ENCODE measurements at regions not wholly inside any gene's neighbourhood (a gene's known extent, or its start where the extent isn't known, plus 50 kb on each side); places are given as distances from the start of the nearest gene placed in this dataset.

DNA sequence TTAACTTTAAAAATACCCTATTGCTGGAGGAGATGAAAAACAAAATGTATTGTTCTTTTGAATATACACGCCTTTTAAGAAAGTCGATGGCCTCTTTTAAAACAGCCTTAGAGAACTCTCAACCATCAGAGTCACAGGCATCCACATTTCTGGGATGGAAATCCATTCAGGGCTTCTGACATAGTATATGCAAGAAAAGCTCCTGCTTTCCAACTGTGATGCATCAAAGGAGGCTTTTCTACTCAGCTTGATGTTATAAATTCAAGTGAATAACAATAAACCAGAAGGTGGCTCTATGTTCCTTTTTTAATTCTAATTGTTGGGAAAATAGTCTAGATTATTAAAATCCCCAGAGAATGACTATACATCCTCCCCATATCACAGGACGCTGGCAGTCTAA, 398.8 kb upstream of the CXADR start:
- TF ChIP-seq, protein P1, sequence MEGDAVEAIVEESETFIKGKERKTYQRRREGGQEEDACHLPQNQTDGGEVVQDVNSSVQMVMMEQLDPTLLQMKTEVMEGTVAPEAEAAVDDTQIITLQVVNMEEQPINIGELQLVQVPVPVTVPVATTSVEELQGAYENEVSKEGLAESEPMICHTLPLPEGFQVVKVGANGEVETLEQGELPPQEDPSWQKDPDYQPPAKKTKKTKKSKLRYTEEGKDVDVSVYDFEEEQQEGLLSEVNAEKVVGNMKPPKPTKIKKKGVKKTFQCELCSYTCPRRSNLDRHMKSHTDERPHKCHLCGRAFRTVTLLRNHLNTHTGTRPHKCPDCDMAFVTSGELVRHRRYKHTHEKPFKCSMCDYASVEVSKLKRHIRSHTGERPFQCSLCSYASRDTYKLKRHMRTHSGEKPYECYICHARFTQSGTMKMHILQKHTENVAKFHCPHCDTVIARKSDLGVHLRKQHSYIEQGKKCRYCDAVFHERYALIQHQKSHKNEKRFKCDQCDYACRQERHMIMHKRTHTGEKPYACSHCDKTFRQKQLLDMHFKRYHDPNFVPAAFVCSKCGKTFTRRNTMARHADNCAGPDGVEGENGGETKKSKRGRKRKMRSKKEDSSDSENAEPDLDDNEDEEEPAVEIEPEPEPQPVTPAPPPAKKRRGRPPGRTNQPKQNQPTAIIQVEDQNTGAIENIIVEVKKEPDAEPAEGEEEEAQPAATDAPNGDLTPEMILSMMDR (IDR thresholded peaks at IDR 0.05 in 8 of 11, conservative IDR thresholded peaks at IDR 0.05 in 3 of 11) = no peak
- no peak for TF ChIP-seq POLR2AphosphoS5 (IDR thresholded peaks at IDR 0.05)
- TF ChIP-seq POLR2A (IDR thresholded peaks at IDR 0.05) = no peak

Measured in spleen (tissue), 7 donors.